ENCODE measurements at regions not wholly inside any gene's neighbourhood (a gene's known extent, or its start where the extent isn't known, plus 50 kb on each side); places are given as distances from the start of the nearest gene placed in this dataset.

GRCh38 chr1:200294241-200294640, 115.6 kb downstream of the ZNF281 start:
- Histone ChIP-seq H3K4me3 (ENCODE audit: low read length in 3 of 3) (no peak overlapping the region), H3K27me3 (ENCODE audit: control insufficient read depth, insufficient read depth, low read length) (no peaks in the 10 kb centered on the region), H3K27ac (ENCODE audit: low read depth in 2 of 2, low read length in 2 of 2) (no peak overlapping the region), H3K4me1 (ENCODE audit: control insufficient read depth in 2 of 3, insufficient read depth in 2 of 3, low read depth in 1 of 3, low read length in 3 of 3) (no peaks in the 10 kb centered on the region), H3K9ac (ENCODE audit: low read length in 3 of 3) (no peak overlapping the region), H3K9me3 (ENCODE audit: control insufficient read depth in 2 of 3, insufficient read depth in 1 of 3, low read length in 3 of 3) (no peaks in the 10 kb centered on the region), H3K36me3 (ENCODE audit: control insufficient read depth in 2 of 3, insufficient read depth in 3 of 3, low read length in 3 of 3) (no peaks in the 10 kb centered on the region)
- intact Hi-C loops (cut with DNase I) = no loop called here
- no peak for TF ChIP-seq CTCF (IDR thresholded peaks at IDR 0.05; ENCODE audit: borderline replicate concordance, extremely low read depth, insufficient read depth)
- DNase-seq (no peak), FAIRE-seq (no peak)

GRCh38 chr1:200292699-200293098, 117.1 kb downstream of the ZNF281 start:
- TF ChIP-seq CTCF (IDR thresholded peaks at IDR 0.05; ENCODE audit: borderline replicate concordance, extremely low read depth, insufficient read depth) = no peak
- Histone ChIP-seq H3K27me3 (ENCODE audit: control insufficient read depth, insufficient read depth, low read length) (no peaks in the 10 kb centered on the region), H3K27ac (ENCODE audit: low read depth in 2 of 2, low read length in 2 of 2) (no peak overlapping the region), H3K36me3 (ENCODE audit: control insufficient read depth in 2 of 3, insufficient read depth in 3 of 3, low read length in 3 of 3) (no peaks in the 10 kb centered on the region), H3K4me3 (ENCODE audit: low read length in 3 of 3) (no peak overlapping the region), H3K9me3 (ENCODE audit: control insufficient read depth in 2 of 3, insufficient read depth in 1 of 3, low read length in 3 of 3) (no peaks in the 10 kb centered on the region), H3K4me1 (ENCODE audit: control insufficient read depth in 2 of 3, insufficient read depth in 2 of 3, low read depth in 1 of 3, low read length in 3 of 3) (no peaks in the 10 kb centered on the region), H3K9ac (ENCODE audit: low read length in 3 of 3) (no peak overlapping the region)
- intact Hi-C loops (cut with DNase I) = no loop called here
- DNase-seq (no peak), FAIRE-seq (no peak)

- no peak for FAIRE-seq
- H3K27ac ChIP-seq (ENCODE audit: low read depth in 2 of 2, low read length in 2 of 2) = no peak overlapping the region
- H3K36me3 ChIP-seq (ENCODE audit: control insufficient read depth in 2 of 3, insufficient read depth in 3 of 3, low read length in 3 of 3) = no peaks in the 10 kb centered on the region
- no peaks in the 10 kb centered on the region for H3K9me3 ChIP-seq (ENCODE audit: control insufficient read depth in 2 of 3, insufficient read depth in 1 of 3, low read length in 3 of 3)
- intact Hi-C loops (cut with DNase I) = no loop called here
- no peak for DNase-seq
- TF ChIP-seq CTCF (IDR thresholded peaks at IDR 0.05; ENCODE audit: borderline replicate concordance, extremely low read depth, insufficient read depth) = no peak
- H3K4me1 ChIP-seq (ENCODE audit: control insufficient read depth in 2 of 3, insufficient read depth in 2 of 3, low read depth in 1 of 3, low read length in 3 of 3) = no peaks in the 10 kb centered on the region
- no peak overlapping the region for H3K4me3 ChIP-seq (ENCODE audit: low read length in 3 of 3)
- no peaks in the 10 kb centered on the region for H3K27me3 ChIP-seq (ENCODE audit: control insufficient read depth, insufficient read depth, low read length)
- no peak overlapping the region for H3K9ac ChIP-seq (ENCODE audit: low read length in 3 of 3)
These were observed 118.7 kb downstream of the ZNF281 start for GRCh38 chr1:200291106-200291505.

GRCh38 chr1:200290010-200290685, 119.7 kb downstream of the ZNF281 start:
- Histone ChIP-seq H3K9me3 (ENCODE audit: control insufficient read depth in 2 of 3, insufficient read depth in 1 of 3, low read length in 3 of 3) (no peaks in the 10 kb centered on the region), H3K27ac (ENCODE audit: low read depth in 2 of 2, low read length in 2 of 2) (no peak overlapping the region), H3K27me3 (ENCODE audit: control insufficient read depth, insufficient read depth, low read length) (no peaks in the 10 kb centered on the region), H3K36me3 (ENCODE audit: control insufficient read depth in 2 of 3, insufficient read depth in 3 of 3, low read length in 3 of 3) (no peaks in the 10 kb centered on the region), H3K4me3 (ENCODE audit: low read length in 3 of 3) (no peak overlapping the region), H3K9ac (ENCODE audit: low read length in 3 of 3) (no peak overlapping the region), H3K4me1 (ENCODE audit: control insufficient read depth in 2 of 3, insufficient read depth in 2 of 3, low read depth in 1 of 3, low read length in 3 of 3) (no peaks in the 10 kb centered on the region)
- DNase-seq (no peak), FAIRE-seq (no peak)
- no peak for TF ChIP-seq CTCF (IDR thresholded peaks at IDR 0.05; ENCODE audit: borderline replicate concordance, extremely low read depth, insufficient read depth)
- intact Hi-C loops (cut with DNase I) = no loop called here

Measured in kidney (tissue), 13 donors.